Breast epithelium (tissue), 4 donors: ENCODE measurements at regions not wholly inside any gene's neighbourhood (a gene's known extent, or its start where the extent isn't known, plus 50 kb on each side); places are given as distances from the start of the nearest gene placed in this dataset.

Experiments
- DNase-seq, 2 donors: peaks; one replicate each; pipeline ENCODE4 v3.0.0-alpha.2; 2019; ENCODE audit warnings: low spot score in 2 of 2
- H3K27ac ChIP-seq, 2 donors: fragments of 200-600 bp; sonication (generic) in 1 of 2; one replicate each; pipeline ENCODE4 v1.5.1; 2016 to 2019; ENCODE audit warnings: mild to moderate bottlenecking in 1 of 2
- H3K27me3 ChIP-seq, 2 donors: fragments of 200-600 bp; sonication (generic) in 1 of 2; one replicate each; pipeline versions ENCODE4 v1.5.1 to v1.6.0; 2017 to 2019; ENCODE audit warnings: control low read depth in 1 of 2, mild to moderate bottlenecking in 1 of 2
- H3K36me3 ChIP-seq: fragments of 200-600 bp; one replicate; pipeline ENCODE4 v1.5.1; 2019
- H3K4me1 ChIP-seq, 2 donors: fragments of 200-600 bp; sonication (generic); one replicate each; pipeline ENCODE4 v1.5.1; 2016 to 2019; ENCODE audit warnings: control low read depth in 1 of 2
- H3K4me3 ChIP-seq, 3 donors: fragments of 200-600 bp; sonication (generic); 1 replicate in 2 of 3; 2 replicates in 1 of 3; pipeline ENCODE4 v1.5.1; 2016 to 2019; ENCODE audit warnings: mild to moderate bottlenecking in 3 of 3, moderate library complexity in 2 of 3
- H3K9me3 ChIP-seq, 2 donors: fragments of 200-600 bp; sonication (generic) in 1 of 2; one replicate each; pipeline ENCODE4 v1.5.1; 2016 to 2019; ENCODE audit warnings: control low read depth in 1 of 2
- POLR2A ChIP-seq: fragments of 450-650 bp; IDR thresholded peaks from one replicate; pipeline ENCODE4 v1.6.1; 2016; ENCODE audit warnings: antibody characterized with exemption, mild to moderate bottlenecking, moderate library complexity
- POLR2AphosphoS5 ChIP-seq, 3 donors: sonication (generic); formaldehyde crosslinking; IDR thresholded peaks; one replicate each; pipeline ENCODE4 v1.6.1; 2017; ENCODE audit warnings: antibody characterized with exemption in 3 of 3
- intact Hi-C: fragments of 100-400 bp; cut with DNase I; formaldehyde crosslinking; loops from one replicate; pipeline ENCODE4 v1.15.1; 2023; ENCODE audit warnings: low total_unique reads
- TF ChIP-seq, protein P1 (sequence below), 3 donors: fragments of 450-650 bp; IDR thresholded peaks; one replicate each; pipeline ENCODE4 v1.5.1; 2016 to 2017; ENCODE audit warnings: antibody characterized with exemption in 3 of 3, mild to moderate bottlenecking in 3 of 3, moderate library complexity in 3 of 3

DNA sequence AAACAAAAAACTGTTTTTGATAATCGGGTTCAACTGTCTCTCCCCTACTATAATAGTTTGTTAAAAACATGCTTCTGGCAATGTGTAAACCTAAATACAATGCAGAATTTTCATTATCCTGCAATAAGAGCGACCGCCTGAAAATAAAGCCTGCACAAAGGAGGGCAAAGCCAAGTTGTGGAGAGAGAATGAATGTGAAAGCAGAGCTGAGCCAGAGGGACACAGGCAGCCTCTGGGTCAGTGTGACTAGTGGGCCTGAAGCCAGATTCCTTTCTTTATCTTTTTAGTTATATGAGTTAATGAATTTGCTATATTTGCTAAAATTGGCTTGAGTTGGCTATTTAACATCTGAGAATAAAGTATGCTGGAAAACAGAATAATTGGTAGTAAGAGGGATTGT, 615.2 kb downstream of the PLA2G4A start:
- intact Hi-C loops: no loop called here

DNA sequence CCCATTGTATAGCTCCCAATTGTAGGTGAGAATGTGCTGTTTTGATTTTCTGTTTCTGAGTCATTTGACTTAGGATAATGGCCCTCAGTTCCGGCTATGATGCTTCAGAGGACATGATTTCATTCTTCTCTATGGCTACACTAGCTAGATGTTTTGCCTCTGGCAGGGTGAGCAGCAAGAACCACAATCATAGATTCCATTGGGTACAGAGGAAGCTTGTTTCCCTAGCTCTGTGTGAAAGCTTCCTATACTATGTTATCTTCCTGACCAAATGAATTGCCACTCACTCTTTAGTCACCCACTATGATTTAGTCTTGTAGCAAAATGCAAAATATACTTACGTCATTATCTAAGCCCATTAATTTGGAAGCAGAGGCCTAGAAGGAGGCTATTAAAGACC, 616.3 kb downstream of the PLA2G4A start:
- no peaks in the 10 kb centered on the region for H3K36me3 ChIP-seq
- no peak for TF ChIP-seq POLR2A
- no peak for TF ChIP-seq POLR2AphosphoS5 (IDR thresholded peaks at IDR 0.05)
- TF ChIP-seq, protein P1, sequence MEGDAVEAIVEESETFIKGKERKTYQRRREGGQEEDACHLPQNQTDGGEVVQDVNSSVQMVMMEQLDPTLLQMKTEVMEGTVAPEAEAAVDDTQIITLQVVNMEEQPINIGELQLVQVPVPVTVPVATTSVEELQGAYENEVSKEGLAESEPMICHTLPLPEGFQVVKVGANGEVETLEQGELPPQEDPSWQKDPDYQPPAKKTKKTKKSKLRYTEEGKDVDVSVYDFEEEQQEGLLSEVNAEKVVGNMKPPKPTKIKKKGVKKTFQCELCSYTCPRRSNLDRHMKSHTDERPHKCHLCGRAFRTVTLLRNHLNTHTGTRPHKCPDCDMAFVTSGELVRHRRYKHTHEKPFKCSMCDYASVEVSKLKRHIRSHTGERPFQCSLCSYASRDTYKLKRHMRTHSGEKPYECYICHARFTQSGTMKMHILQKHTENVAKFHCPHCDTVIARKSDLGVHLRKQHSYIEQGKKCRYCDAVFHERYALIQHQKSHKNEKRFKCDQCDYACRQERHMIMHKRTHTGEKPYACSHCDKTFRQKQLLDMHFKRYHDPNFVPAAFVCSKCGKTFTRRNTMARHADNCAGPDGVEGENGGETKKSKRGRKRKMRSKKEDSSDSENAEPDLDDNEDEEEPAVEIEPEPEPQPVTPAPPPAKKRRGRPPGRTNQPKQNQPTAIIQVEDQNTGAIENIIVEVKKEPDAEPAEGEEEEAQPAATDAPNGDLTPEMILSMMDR (IDR thresholded peaks at IDR 0.05): no peak
- no peak for DNase-seq
- no peak overlapping the region for H3K4me3 ChIP-seq
- no peak overlapping the region for H3K27ac ChIP-seq
- H3K27me3 ChIP-seq: no peaks in the 10 kb centered on the region
- no peaks in the 10 kb centered on the region for H3K4me1 ChIP-seq
- intact Hi-C loops: no loop called here
- H3K9me3 ChIP-seq: no peaks in the 10 kb centered on the region

More for the DNA sequence above, 615.2 kb downstream of the PLA2G4A start:
- no peak for TF ChIP-seq POLR2A
- TF ChIP-seq, protein P1 (IDR thresholded peaks at IDR 0.05): no peak
- TF ChIP-seq POLR2AphosphoS5 (IDR thresholded peaks at IDR 0.05): no peak
- Histone ChIP-seq H3K4me3 (no peak overlapping the region), H3K27ac (no peak overlapping the region), H3K36me3 (no peaks in the 10 kb centered on the region), H3K9me3 (no peaks in the 10 kb centered on the region), H3K27me3 (no peaks in the 10 kb centered on the region), H3K4me1 (no peaks in the 10 kb centered on the region)
- DNase-seq: no peak

DNA sequence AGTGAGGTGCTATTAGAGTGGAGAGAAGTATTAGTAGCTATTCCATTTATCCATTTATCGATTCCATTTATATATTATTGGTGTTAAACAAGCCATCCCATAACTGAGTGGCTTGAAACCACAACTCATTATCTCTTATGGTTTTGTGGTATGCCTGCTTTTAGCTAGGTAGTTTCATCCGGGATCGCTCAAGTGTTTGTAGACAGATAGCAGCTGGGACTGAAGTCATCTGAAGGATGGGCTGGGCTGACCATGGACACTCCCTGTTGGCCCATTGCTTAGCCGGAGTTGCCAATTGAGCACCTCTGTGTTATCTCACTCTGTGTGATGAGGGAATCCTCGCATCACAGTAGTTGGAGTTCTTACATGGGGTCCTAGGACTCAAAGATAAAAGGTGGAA, 622.5 kb downstream of the PLA2G4A start:
- Histone ChIP-seq H3K4me1 (no peaks in the 10 kb centered on the region), H3K27ac (no peak overlapping the region), H3K36me3 (no peaks in the 10 kb centered on the region), H3K27me3 (no peaks in the 10 kb centered on the region), H3K4me3 (no peak overlapping the region), H3K9me3 (no peaks in the 10 kb centered on the region)
- no peak for DNase-seq
- intact Hi-C loops: no loop called here
- no peak for TF ChIP-seq POLR2A
- TF ChIP-seq, protein P1 (IDR thresholded peaks at IDR 0.05): no peak
- no peak for TF ChIP-seq POLR2AphosphoS5 (IDR thresholded peaks at IDR 0.05)

DNA sequence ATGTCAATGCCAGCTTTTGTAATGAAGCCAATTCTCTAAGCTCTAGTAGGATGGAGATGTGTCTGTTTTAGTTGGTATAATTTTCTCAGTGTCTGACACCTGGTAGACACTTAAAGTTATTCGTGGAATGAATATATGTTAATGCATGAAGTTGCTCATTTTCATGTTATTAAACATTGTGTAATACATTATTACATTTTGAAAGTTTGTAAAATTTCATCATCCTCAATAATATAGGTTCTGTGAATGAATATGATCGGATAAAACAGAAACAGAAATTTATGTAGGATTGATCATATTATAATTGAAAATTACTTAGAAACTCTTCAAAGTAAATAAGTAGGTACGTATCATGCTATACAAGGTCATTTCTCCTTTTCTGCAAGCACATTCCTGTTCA, 625.3 kb downstream of the PLA2G4A start:
- DNase-seq: no peak
- intact Hi-C loops: no loop called here
- Histone ChIP-seq H3K36me3 (no peaks in the 10 kb centered on the region), H3K4me3 (no peak overlapping the region), H3K27me3 (no peaks in the 10 kb centered on the region), H3K4me1 (no peaks in the 10 kb centered on the region), H3K9me3 (no peaks in the 10 kb centered on the region), H3K27ac (no peak overlapping the region)
- TF ChIP-seq POLR2A: no peak

DNA sequence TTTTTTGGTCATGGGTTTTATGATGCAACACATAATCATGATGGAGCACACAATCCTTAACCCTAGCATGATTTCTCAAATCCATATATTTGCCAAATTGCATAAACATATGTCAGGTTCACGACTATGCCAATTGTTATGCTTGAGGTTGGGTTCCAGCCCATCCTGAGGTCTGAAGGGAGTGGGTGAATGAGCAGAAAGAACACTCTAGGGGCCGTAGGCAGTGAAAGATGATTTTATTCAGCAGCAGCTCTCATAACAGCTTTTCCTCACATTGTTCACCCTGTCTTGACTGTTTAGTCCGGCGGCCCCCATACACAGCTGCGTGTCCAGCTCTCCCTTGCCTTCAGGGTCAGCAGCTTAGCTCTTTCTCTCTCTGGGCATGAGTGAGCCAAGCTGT, 627.7 kb downstream of the PLA2G4A start:
- TF ChIP-seq, protein P1 (IDR thresholded peaks at IDR 0.05): no peak
- TF ChIP-seq POLR2A: no peak
- no peak for TF ChIP-seq POLR2AphosphoS5 (IDR thresholded peaks at IDR 0.05)
- Histone ChIP-seq H3K9me3 (no peaks in the 10 kb centered on the region), H3K27ac (no peak overlapping the region), H3K36me3 (no peaks in the 10 kb centered on the region), H3K4me1 (no peaks in the 10 kb centered on the region), H3K27me3 (no peaks in the 10 kb centered on the region), H3K4me3 (no peak overlapping the region)
- no peak for DNase-seq
- intact Hi-C loops: no loop called here

DNA sequence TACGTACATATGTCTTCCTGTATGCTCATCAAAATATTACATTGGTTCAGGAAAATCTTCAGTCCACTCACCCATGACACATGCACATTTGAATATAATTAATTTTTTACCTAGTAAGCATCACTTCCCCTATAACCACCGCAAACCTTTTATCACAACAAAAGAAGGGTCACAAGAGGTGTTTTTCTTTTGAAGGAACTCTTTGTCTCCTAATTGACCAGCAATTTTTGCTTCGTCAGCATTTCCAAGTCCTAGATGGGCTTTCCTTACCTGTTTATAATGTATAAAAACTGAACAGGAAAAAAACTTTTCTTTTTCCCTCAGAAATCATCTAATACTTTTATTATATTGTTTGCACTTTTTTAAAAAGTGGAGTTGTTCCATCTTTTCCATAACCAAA, 631.3 kb downstream of the PLA2G4A start:
- H3K27me3 ChIP-seq: no peaks in the 10 kb centered on the region
- no peaks in the 10 kb centered on the region for H3K36me3 ChIP-seq
- intact Hi-C loops: loop anchor here (5.0 kb wide), 1 partner anchor 517 kb away; no protein-coding TSS in a partner anchor
- H3K4me3 ChIP-seq: no peak overlapping the region
- TF ChIP-seq POLR2A: no peak
- no peak for TF ChIP-seq POLR2AphosphoS5 (IDR thresholded peaks at IDR 0.05)
- TF ChIP-seq, protein P1 (IDR thresholded peaks at IDR 0.05): no peak
- DNase-seq: no peak
- peaks cover under 1 to 5% of the 10 kb centered on the region in 2 donors for H3K9me3 ChIP-seq
- no peak overlapping the region for H3K27ac ChIP-seq
- H3K4me1 ChIP-seq: no peaks in the 10 kb centered on the region
